SU-DHL-6 (cell line): ENCODE measurements at regions not wholly inside any gene's neighbourhood (a gene's known extent, or its start where the extent isn't known, plus 50 kb on each side); places are given as distances from the start of the nearest gene placed in this dataset.

Experiments used
- CTCF ChIP-seq: fragments of 200-600 bp; sonication (generic); IDR thresholded peaks from one replicate; pipeline ENCODE4 v1.5.1; 2017; ENCODE audit warnings: antibody characterized with exemption, mild to moderate bottlenecking, low read length, moderate library complexity; ENCODE audit not compliant: insufficient read depth, poor library complexity, severe bottlenecking
- EZH2phosphoT487 ChIP-seq: fragments of 200-600 bp; sonication (generic), shearing (Covaris generic); conservative IDR thresholded peaks from 2 replicates; pipeline ENCODE4 v1.6.1; 2018; ENCODE audit warnings: mild to moderate bottlenecking, antibody characterized with exemption, low read length, moderate library complexity, mixed read lengths

GRCh38 chr13:27721681-27722080, 70.6 kb upstream of the GSX1 start:
- no peak for TF ChIP-seq CTCF
- TF ChIP-seq EZH2phosphoT487, result no peak
